ENCODE measurements at regions not wholly inside any gene's neighbourhood (a gene's known extent, or its start where the extent isn't known, plus 50 kb on each side); places are given as distances from the start of the nearest gene placed in this dataset.

DNA sequence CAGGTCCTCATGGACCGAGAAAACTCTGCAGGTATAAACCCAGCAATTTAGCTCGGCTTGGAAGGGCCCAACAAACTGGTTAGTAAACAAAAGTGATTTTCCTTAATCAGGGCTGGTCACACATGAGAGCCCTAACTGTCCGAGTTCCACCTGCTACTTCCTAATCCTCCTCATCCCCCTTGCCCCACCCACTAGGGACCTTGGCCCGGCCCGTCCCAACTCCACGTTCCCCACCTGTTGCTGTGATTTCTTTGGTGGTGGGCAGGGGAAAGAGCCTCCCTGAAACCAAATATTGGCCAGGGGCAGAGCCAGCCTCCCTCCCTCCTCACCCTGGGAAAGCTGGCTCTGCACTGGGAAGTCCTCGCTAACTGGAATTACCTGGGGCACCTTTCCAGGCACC, 304.2 kb upstream of the PROX1 start:
- Histone ChIP-seq H3K4me3 (no peak overlapping the region), H3K36me3 (no peaks in the 10 kb centered on the region), H3K27ac (no peak overlapping the region), H3K4me1 (replicated peaks) (no peaks in the 10 kb centered on the region), H3K9me3 (replicated peaks) (no peaks in the 10 kb centered on the region), H3K27me3 (replicated peaks) (no peaks in the 10 kb centered on the region)
- no peak for DNase-seq (ENCODE audit: low read depth in 1 of 2, low spot score in 2 of 2)

DNA sequence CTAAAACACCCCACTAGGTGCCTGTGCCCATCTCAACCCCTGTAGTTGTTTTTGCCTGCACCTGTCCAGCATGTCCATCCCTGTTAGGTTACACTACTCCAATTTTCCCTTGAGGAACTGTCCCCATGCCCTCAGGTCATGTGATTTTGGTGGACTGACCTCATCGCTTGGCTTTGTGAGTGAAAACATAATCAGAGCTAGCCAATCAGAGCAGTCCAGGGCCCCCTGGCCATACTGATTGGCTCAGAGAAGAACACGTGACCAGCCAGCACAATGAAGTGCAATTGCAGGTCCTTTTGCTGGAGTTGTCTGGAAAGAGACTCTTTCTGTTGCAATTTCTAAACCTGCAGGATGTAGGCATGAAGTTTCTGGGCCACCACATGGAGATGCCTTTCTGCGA, 303.3 kb upstream of the PROX1 start:
- Histone ChIP-seq H3K27me3 (replicated peaks) (no peaks in the 10 kb centered on the region), H3K9me3 (replicated peaks) (no peaks in the 10 kb centered on the region), H3K4me1 (replicated peaks) (no peaks in the 10 kb centered on the region), H3K36me3 (no peaks in the 10 kb centered on the region), H3K4me3 (no peak overlapping the region), H3K27ac (no peak overlapping the region)
- DNase-seq (ENCODE audit: low read depth in 1 of 2, low spot score in 2 of 2): no peak

DNA sequence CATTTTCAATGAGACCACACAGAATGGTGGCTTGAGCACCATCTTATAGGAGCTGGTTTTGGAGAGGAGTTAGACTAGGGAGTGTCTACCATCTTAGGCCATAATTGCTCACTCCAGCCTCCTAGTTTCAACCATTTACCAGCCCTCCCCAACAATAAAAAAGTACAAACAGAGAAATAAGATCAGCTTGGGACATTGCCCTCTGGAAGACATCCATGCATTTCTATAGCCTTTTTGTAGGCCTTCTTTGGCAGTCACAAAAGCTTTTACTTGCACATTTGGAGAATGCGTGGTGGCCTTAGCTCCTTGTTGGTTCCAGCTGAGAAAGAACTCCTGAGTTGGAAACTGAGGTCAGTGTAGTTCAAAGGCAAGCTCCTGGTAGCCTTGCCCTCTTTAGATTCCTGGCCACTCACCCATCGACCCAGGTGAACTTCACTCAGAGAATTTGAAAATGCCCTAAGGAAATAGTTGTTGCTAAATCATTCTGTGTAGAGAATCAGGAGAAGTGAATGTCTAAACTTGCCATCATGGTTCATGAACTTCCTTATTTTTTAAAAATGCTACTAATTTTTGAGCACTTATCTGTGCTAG, 301.7 kb upstream of the PROX1 start:
- H3K4me3 ChIP-seq: no peak overlapping the region
- no peak for DNase-seq (ENCODE audit: low read depth in 1 of 2, low spot score in 2 of 2)
- H3K36me3 ChIP-seq: no peaks in the 10 kb centered on the region
- H3K27ac ChIP-seq: no peak overlapping the region
- H3K4me1 ChIP-seq (replicated peaks): no peaks in the 10 kb centered on the region
- H3K27me3 ChIP-seq (replicated peaks): no peaks in the 10 kb centered on the region
- no peaks in the 10 kb centered on the region for H3K9me3 ChIP-seq (replicated peaks)

- Histone ChIP-seq H3K27me3 (replicated peaks) (no peaks in the 10 kb centered on the region), H3K9me3 (replicated peaks) (no peaks in the 10 kb centered on the region), H3K4me3 (no peak overlapping the region), H3K4me1 (replicated peaks) (no peaks in the 10 kb centered on the region), H3K27ac (no peak overlapping the region), H3K36me3 (no peaks in the 10 kb centered on the region)
- DNase-seq (ENCODE audit: low read depth in 1 of 2, low spot score in 2 of 2): no peak
These were observed 300.8 kb upstream of the PROX1 start for GRCh38 chr1:213686983-213687382.

- Histone ChIP-seq H3K9me3 (replicated peaks) (no peaks in the 10 kb centered on the region), H3K27ac (no peak overlapping the region), H3K4me1 (replicated peaks) (no peaks in the 10 kb centered on the region), H3K27me3 (replicated peaks) (no peaks in the 10 kb centered on the region), H3K4me3 (no peak overlapping the region), H3K36me3 (no peaks in the 10 kb centered on the region)
- DNase-seq (ENCODE audit: low read depth in 1 of 2, low spot score in 2 of 2): no peak
These were observed 299.9 kb upstream of the PROX1 start for GRCh38 chr1:213687832-213688231.

DNA sequence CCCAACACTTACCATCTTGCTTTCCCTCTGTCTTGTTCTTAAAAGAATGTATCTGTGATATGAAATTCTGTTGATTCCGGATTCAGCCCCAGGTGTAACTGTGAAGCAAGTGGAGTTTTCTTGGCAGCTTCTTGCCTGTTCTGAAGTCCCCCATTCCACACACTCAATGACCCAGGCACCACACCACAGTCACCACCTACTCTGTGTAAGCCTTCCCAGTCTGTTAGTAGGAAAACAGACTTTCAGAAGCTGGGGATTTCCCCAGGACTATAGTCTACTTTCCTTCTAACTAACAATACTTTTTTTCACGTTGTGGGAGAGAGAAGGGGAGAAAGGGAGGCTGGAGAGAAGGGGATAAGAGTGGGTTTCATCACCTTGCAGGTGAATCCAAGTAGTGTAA, 299.1 kb upstream of the PROX1 start:
- DNase-seq (ENCODE audit: low read depth in 1 of 2, low spot score in 2 of 2): no peak
- no peak overlapping the region for H3K4me3 ChIP-seq
- H3K27ac ChIP-seq: no peak overlapping the region
- H3K36me3 ChIP-seq: no peaks in the 10 kb centered on the region
- no peaks in the 10 kb centered on the region for H3K9me3 ChIP-seq (replicated peaks)
- H3K27me3 ChIP-seq (replicated peaks): no peaks in the 10 kb centered on the region
- no peaks in the 10 kb centered on the region for H3K4me1 ChIP-seq (replicated peaks)

- no peak overlapping the region for H3K4me3 ChIP-seq
- no peaks in the 10 kb centered on the region for H3K36me3 ChIP-seq
- no peaks in the 10 kb centered on the region for H3K4me1 ChIP-seq (replicated peaks)
- no peak overlapping the region for H3K27ac ChIP-seq
- DNase-seq (ENCODE audit: low read depth in 1 of 2, low spot score in 2 of 2): no peak
- H3K27me3 ChIP-seq (replicated peaks): no peaks in the 10 kb centered on the region
- no peaks in the 10 kb centered on the region for H3K9me3 ChIP-seq (replicated peaks)
These were observed 298.5 kb upstream of the PROX1 start for GRCh38 chr1:213689260-213689659.

- Histone ChIP-seq H3K27me3 (replicated peaks) (no peaks in the 10 kb centered on the region), H3K9me3 (replicated peaks) (no peaks in the 10 kb centered on the region), H3K36me3 (no peaks in the 10 kb centered on the region), H3K4me1 (replicated peaks) (no peaks in the 10 kb centered on the region), H3K4me3 (no peak overlapping the region), H3K27ac (no peak overlapping the region)
- no peak for DNase-seq (ENCODE audit: low read depth in 1 of 2, low spot score in 2 of 2)
These were observed 297.3 kb upstream of the PROX1 start for GRCh38 chr1:213690341-213690917.

DNA sequence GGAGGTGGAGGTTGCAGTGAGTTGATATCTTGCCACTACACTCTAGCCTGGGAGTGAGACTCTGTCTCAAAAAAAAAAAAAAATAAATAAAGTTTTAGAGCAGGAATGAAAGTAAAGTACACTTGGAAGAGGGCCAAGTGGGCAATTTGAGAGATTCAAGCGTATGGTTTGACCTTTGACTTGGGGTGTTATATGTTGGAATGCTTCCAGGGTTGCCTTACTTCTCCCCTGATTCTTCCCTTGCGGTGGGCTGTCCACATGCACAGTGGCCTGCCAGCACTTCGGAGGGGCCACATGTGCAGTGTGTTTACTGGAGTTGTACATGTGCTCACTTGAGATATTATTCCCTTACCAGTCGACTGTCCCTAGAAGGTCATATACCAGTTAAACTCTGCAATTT, 295.5 kb upstream of the PROX1 start:
- no peak for DNase-seq (ENCODE audit: low read depth in 1 of 2, low spot score in 2 of 2)
- no peaks in the 10 kb centered on the region for H3K9me3 ChIP-seq (replicated peaks)
- no peaks in the 10 kb centered on the region for H3K36me3 ChIP-seq
- no peak overlapping the region for H3K4me3 ChIP-seq
- no peak overlapping the region for H3K27ac ChIP-seq
- H3K4me1 ChIP-seq (replicated peaks): no peaks in the 10 kb centered on the region
- no peaks in the 10 kb centered on the region for H3K27me3 ChIP-seq (replicated peaks)

- no peaks in the 10 kb centered on the region for H3K4me1 ChIP-seq (replicated peaks)
- H3K36me3 ChIP-seq: no peaks in the 10 kb centered on the region
- H3K9me3 ChIP-seq (replicated peaks): no peaks in the 10 kb centered on the region
- H3K27ac ChIP-seq: no peak overlapping the region
- H3K27me3 ChIP-seq (replicated peaks): no peaks in the 10 kb centered on the region
- DNase-seq (ENCODE audit: low read depth in 1 of 2, low spot score in 2 of 2): no peak
- H3K4me3 ChIP-seq: no peak overlapping the region
These were observed 293.9 kb upstream of the PROX1 start for GRCh38 chr1:213693864-213694263.

DNA sequence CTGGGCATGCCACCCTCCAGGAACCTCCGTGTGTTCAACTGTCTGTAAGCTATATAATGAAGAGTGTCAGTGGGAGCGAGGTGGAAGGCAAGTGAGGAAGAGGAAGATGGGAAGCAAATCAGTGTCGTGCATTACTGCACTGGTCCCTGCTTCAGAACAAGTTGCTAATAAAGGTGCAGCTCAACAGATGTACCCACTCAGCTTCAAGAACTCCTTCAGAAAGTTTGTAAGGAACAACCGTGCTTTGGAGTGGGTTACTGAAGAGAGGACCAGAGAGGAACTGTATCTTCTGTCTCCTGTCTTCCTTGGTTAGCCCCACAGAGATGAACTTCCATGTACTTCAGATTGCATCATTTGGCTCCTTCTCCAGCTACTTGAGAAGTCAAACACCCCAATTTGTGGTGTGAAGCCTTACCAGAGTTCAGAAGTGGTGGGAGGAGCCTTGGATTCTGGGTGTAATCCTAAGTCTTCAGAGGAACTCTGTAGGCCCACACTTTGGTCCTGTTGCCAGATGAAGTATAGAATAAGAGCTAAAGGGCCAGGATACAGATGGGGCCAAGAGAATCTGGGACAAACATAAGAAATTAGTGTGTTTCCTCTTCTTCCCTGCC, 290.5 kb upstream of the PROX1 start:
- Histone ChIP-seq H3K27me3 (replicated peaks) (no peaks in the 10 kb centered on the region), H3K4me3 (no peak overlapping the region), H3K4me1 (replicated peaks) (no peaks in the 10 kb centered on the region), H3K36me3 (no peaks in the 10 kb centered on the region), H3K9me3 (replicated peaks) (no peaks in the 10 kb centered on the region), H3K27ac (no peak overlapping the region)
- no peak for DNase-seq (ENCODE audit: low read depth in 1 of 2, low spot score in 2 of 2)

DNA sequence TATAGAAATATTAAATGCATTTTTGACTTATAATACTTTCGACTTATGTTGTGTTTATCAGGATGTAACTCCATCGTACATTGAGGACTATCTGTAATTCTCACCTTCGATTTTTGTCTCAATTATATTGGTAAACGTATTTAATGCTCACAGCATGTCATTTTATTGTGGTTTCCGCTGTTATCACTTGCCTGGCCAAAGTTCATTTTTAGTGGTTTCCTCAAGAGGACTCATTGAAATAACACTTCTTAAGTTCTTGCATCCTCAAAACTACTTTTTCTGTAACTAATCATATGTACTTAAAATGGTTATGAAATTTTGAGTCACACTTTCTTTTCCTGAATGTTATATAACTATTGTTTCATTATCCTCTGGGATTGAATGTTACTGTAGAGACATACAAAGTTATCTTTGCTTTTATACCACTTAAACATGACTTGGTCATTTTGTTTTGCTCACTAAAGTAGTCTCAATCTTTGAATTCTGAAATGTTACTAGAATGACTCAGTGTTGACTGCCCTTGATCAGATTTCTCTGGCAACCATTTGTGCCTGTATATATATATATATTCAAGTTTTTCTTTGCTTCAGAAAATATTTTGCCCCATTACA, 289.6 kb upstream of the PROX1 start:
- no peaks in the 10 kb centered on the region for H3K9me3 ChIP-seq (replicated peaks)
- H3K4me1 ChIP-seq (replicated peaks): no peaks in the 10 kb centered on the region
- H3K4me3 ChIP-seq: no peak overlapping the region
- no peaks in the 10 kb centered on the region for H3K36me3 ChIP-seq
- DNase-seq (ENCODE audit: low read depth in 1 of 2, low spot score in 2 of 2): no peak
- H3K27ac ChIP-seq: no peak overlapping the region
- no peaks in the 10 kb centered on the region for H3K27me3 ChIP-seq (replicated peaks)

- Histone ChIP-seq H3K27ac (no peak overlapping the region), H3K4me3 (no peak overlapping the region), H3K9me3 (replicated peaks) (no peaks in the 10 kb centered on the region), H3K4me1 (replicated peaks) (no peaks in the 10 kb centered on the region), H3K27me3 (replicated peaks) (no peaks in the 10 kb centered on the region), H3K36me3 (no peaks in the 10 kb centered on the region)
- no peak for DNase-seq (ENCODE audit: low read depth in 1 of 2, low spot score in 2 of 2)
These were observed 285.1 kb upstream of the PROX1 start for GRCh38 chr1:213702703-213703102.

- Histone ChIP-seq H3K4me3 (no peak overlapping the region), H3K9me3 (replicated peaks) (no peaks in the 10 kb centered on the region), H3K36me3 (no peaks in the 10 kb centered on the region), H3K27me3 (replicated peaks) (no peaks in the 10 kb centered on the region), H3K27ac (no peak overlapping the region), H3K4me1 (replicated peaks) (no peaks in the 10 kb centered on the region)
- DNase-seq (ENCODE audit: low read depth in 1 of 2, low spot score in 2 of 2): no peak
These were observed 282.8 kb upstream of the PROX1 start for GRCh38 chr1:213704941-213705340.
